ENCODE measurements at regions not wholly inside any gene's neighbourhood (a gene's known extent, or its start where the extent isn't known, plus 50 kb on each side); places are given as distances from the start of the nearest gene placed in this dataset.

DNA sequence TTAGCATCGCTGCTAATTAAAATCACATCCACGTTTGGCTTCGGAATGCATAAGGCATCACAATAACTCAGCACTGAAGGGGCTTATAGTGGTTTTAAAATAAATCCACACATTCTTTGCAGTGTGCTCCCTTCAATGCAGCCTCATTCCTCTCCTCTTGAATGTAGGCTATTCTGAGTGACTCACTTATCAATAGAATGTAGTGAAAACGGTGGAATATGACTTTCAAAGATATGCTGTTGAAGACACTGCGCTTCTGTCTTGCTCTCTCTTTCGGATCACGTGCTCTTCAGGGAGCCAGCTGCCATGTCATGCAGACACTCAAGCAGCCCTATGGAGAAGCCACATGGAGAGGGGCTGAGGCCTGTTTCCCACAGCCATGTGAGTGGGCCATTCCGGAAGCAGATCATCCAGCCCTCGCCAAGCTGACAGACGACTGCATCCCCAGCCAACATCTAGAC, 87.4 kb downstream of the CRYGS start:
- DNase-seq (no peak), ATAC-seq (no peak)
- Histone ChIP-seq H3K27me3 (peaks cover 0 to 10% (median 0%) of the 10 kb centered on the region in 7 donors), H3K36me3 (no peaks in the 10 kb centered on the region), H3K27ac (no peak overlapping the region), H3K4me1 (no peaks in the 10 kb centered on the region), H3K4me3 (no peak overlapping the region), H3K9me3 (no peaks in the 10 kb centered on the region)
- TF ChIP-seq, protein P1, sequence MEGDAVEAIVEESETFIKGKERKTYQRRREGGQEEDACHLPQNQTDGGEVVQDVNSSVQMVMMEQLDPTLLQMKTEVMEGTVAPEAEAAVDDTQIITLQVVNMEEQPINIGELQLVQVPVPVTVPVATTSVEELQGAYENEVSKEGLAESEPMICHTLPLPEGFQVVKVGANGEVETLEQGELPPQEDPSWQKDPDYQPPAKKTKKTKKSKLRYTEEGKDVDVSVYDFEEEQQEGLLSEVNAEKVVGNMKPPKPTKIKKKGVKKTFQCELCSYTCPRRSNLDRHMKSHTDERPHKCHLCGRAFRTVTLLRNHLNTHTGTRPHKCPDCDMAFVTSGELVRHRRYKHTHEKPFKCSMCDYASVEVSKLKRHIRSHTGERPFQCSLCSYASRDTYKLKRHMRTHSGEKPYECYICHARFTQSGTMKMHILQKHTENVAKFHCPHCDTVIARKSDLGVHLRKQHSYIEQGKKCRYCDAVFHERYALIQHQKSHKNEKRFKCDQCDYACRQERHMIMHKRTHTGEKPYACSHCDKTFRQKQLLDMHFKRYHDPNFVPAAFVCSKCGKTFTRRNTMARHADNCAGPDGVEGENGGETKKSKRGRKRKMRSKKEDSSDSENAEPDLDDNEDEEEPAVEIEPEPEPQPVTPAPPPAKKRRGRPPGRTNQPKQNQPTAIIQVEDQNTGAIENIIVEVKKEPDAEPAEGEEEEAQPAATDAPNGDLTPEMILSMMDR (IDR thresholded peaks at IDR 0.05): no peak
- intact Hi-C loops (cut with DNase I): no loop called here
- WGBS, 2 donors: 80 to 86% methylated on average over 10 of the region's 10 CpGs

DNA sequence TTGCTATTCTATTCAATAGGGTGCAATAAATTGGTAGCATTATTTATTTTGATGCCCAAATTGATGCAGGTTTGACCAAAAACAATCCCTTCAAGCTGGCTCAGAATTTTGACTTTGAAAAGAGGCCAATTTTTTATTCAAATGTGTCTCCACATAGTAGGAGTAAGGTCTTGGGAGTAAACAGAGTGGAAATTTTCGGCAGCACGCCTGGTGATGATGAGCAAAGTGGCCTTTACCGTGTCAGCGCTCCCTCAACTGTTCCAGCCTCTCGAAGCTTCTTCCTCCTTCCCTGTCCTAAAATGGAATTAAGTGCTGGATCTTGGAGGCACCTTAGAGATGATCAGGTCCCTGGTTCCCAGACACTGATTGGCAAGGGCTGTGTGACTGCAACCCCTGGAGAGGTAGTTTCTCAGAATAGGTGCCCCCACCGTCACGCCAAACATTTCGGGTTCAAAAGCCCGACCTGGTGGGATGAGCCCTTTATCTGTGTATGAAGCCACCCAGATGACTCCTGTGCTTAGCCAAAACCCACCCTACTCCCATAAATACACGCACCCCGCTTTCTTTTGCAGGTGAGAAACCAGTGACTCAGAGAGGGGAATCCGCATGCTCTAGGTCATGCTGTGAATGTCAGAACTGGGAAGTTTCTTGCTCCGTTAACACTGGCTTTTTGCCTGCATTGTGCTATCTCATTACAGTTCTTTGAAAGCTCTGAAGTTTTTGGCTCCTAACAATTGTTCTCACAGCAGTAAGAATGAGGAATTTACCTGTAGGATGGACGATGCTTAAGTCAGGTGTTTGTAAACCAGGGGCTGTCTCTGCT, 89.1 kb downstream of the CRYGS start:
- intact Hi-C loops (cut with DNase I): no loop called here
- Histone ChIP-seq H3K4me1 (no peaks in the 10 kb centered on the region), H3K4me3 (no peak overlapping the region), H3K27ac (no peak overlapping the region), H3K27me3 (peaks cover 0 to 6% (median 0%) of the 10 kb centered on the region in 7 donors), H3K36me3 (no peaks in the 10 kb centered on the region), H3K9me3 (no peaks in the 10 kb centered on the region)
- 81 to 88% methylated on average over 14 of the region's 14 CpGs for WGBS, 2 donors
- DNase-seq (no peak), ATAC-seq (no peak)
- TF ChIP-seq, protein P1 (IDR thresholded peaks at IDR 0.05): no peak

DNA sequence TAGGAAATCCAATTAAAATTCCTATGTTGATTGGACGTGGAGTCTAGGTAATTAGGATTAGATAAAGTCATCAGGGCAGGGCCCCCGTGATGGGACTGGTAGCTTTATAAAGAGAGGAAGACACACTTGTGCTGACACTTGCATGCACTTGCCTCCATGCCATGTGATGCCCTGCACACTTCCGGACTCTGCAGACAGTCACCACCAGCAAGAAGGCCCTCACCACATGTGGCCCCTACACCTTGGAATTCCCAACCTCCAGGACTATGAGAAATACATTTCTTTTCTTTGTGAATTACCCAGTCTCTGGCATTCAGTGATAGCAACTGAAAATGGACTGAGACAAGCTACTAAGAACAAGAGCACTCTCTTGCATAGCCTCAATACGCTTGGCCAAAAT, 90.6 kb downstream of the CRYGS start:
- no peak overlapping the region for H3K27ac ChIP-seq
- no peaks in the 10 kb centered on the region for H3K4me1 ChIP-seq
- H3K9me3 ChIP-seq: no peaks in the 10 kb centered on the region
- no peaks in the 10 kb centered on the region for H3K36me3 ChIP-seq
- TF ChIP-seq, protein P1 (IDR thresholded peaks at IDR 0.05): no peak
- 77 to 79% methylated on average over 4 of the region's 4 CpGs for WGBS, 2 donors
- H3K4me3 ChIP-seq: no peak overlapping the region
- DNase-seq: no peak
- peaks cover 0 to 6% (median 0%) of the 10 kb centered on the region in 7 donors for H3K27me3 ChIP-seq
- intact Hi-C loops (cut with DNase I): no loop called here
- no peak for ATAC-seq

DNA sequence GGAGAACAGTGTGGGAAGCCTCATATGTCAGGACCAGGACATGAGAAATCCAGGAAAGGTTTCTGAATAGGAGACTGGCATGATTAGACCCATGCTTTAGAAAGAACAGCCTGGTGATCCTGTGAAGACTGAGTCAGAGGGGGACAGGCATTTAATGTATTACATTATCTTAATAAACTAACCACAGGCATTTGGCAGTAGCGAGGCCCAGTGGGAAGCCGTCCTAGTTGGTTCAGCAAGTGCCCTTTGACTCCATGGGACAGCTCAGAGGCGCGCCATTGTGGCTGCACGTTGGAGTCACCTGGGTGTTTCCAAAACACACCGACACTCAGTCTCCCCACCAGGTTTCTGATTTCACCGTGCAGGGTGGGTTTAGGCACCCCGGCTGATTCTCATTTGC, 90.5 kb upstream of the DGKG start:
- no peaks in the 10 kb centered on the region for H3K36me3 ChIP-seq
- ATAC-seq (peak in 1 of 8 donors; percentile 52), DNase-seq (no peak)
- no peaks in the 10 kb centered on the region for H3K27me3 ChIP-seq
- H3K4me1 ChIP-seq: no peaks in the 10 kb centered on the region
- H3K9me3 ChIP-seq: no peaks in the 10 kb centered on the region
- intact Hi-C loops (cut with DNase I): no loop called here
- TF ChIP-seq, protein P1 (IDR thresholded peaks at IDR 0.05): no peak
- H3K4me3 ChIP-seq: no peak overlapping the region
- 77 to 82% methylated on average over 8 of the region's 8 CpGs for WGBS, 2 donors
- H3K27ac ChIP-seq: no peak overlapping the region

Measured in heart right ventricle (tissue), 16 donors.